Vagina (tissue), 2 donors: ENCODE measurements at regions not wholly inside any gene's neighbourhood (a gene's known extent, or its start where the extent isn't known, plus 50 kb on each side); places are given as distances from the start of the nearest gene placed in this dataset.

Experiments used
- DNase-seq, 2 donors: peaks; one replicate each; pipeline ENCODE4 v3.0.0-alpha.2; 2017; ENCODE audit errors: extremely low spot score in 2 of 2
- H3K27ac ChIP-seq: fragments of 200-600 bp; sonication (generic); one replicate; pipeline ENCODE4 v1.5.1; 2019
- H3K27me3 ChIP-seq: fragments of 200-600 bp; sonication (generic); one replicate; pipeline ENCODE4 v1.5.1; 2019
- H3K36me3 ChIP-seq, 2 donors: fragments of 200-600 bp; sonication (generic); one replicate each; pipeline ENCODE4 v1.5.1; 2017 to 2019
- H3K4me1 ChIP-seq: fragments of 200-600 bp; sonication (generic); one replicate; pipeline ENCODE4 v1.5.1; 2019
- H3K4me3 ChIP-seq, 2 donors: fragments of 200-600 bp; sonication (generic); 1 replicate in 1 of 2; 2 replicates in 1 of 2; pipeline ENCODE4 v1.5.1; 2016 to 2019
- H3K9me3 ChIP-seq: fragments of 200-600 bp; sonication (generic); one replicate; pipeline ENCODE4 v1.5.1; 2019
- POLR2A ChIP-seq, 2 donors: fragments of 450-650 bp; IDR thresholded peaks; one replicate each; pipeline ENCODE4 v1.6.1; 2017; ENCODE audit warnings: antibody characterized with exemption in 2 of 2, mild to moderate bottlenecking in 2 of 2, moderate library complexity in 2 of 2
- POLR2AphosphoS5 ChIP-seq, 2 donors: sonication (generic); formaldehyde crosslinking; IDR thresholded peaks; one replicate each; pipeline ENCODE4 v1.9.0; 2017; ENCODE audit warnings: antibody characterized with exemption in 2 of 2, mild to moderate bottlenecking in 2 of 2, low read depth in 1 of 2; ENCODE audit not compliant: insufficient read depth in 1 of 2
- intact Hi-C: fragments of 100-400 bp; cut with DNase I; formaldehyde crosslinking; loops from one replicate; pipeline ENCODE4 v1.15.1; 2023
- TF ChIP-seq, protein P1 (sequence below), 3 experiments: fragments of 450-650 bp in 2 of 3; fragments of 200-600 bp in 1 of 3; sonication (generic) in 1 of 3; IDR thresholded peaks; one replicate each; pipeline ENCODE4 v1.5.1; 2017 to 2019; ENCODE audit warnings: antibody characterized with exemption in 3 of 3, mild to moderate bottlenecking in 2 of 3, moderate library complexity in 2 of 3

DNA sequence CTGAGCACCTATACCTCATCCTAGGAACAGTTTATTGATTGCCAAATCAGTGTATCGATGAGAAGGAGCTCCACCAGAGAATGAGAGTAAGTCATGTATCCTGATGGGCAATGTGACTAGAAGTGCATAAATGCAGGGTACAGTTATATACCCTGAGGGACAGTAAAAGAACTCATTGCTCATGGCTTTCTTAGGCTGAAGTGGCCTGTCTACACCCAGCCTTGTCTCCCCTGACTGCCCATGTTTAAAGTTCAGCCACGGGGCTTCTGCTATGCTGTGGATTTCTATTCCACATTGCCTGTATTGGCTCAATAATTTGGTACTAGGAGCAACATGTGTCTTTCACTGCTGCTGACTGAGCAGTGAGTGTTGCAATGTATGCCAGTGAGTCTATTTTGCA is 400.4 kb upstream of the IMPG1 start:
- intact Hi-C loops, result no loop called here
- no peak for DNase-seq
- Histone ChIP-seq H3K27ac (no peak overlapping the region), H3K27me3 (no peaks in the 10 kb centered on the region), H3K9me3 (no peaks in the 10 kb centered on the region), H3K4me3 (no peak overlapping the region), H3K4me1 (no peaks in the 10 kb centered on the region), H3K36me3 (no peaks in the 10 kb centered on the region)
- no peak for TF ChIP-seq POLR2AphosphoS5 (IDR thresholded peaks at IDR 0.05; ENCODE audit: insufficient read depth in 1 of 2, low read depth in 1 of 2)
- TF ChIP-seq, protein P1, sequence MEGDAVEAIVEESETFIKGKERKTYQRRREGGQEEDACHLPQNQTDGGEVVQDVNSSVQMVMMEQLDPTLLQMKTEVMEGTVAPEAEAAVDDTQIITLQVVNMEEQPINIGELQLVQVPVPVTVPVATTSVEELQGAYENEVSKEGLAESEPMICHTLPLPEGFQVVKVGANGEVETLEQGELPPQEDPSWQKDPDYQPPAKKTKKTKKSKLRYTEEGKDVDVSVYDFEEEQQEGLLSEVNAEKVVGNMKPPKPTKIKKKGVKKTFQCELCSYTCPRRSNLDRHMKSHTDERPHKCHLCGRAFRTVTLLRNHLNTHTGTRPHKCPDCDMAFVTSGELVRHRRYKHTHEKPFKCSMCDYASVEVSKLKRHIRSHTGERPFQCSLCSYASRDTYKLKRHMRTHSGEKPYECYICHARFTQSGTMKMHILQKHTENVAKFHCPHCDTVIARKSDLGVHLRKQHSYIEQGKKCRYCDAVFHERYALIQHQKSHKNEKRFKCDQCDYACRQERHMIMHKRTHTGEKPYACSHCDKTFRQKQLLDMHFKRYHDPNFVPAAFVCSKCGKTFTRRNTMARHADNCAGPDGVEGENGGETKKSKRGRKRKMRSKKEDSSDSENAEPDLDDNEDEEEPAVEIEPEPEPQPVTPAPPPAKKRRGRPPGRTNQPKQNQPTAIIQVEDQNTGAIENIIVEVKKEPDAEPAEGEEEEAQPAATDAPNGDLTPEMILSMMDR (IDR thresholded peaks at IDR 0.05), result no peak
- no peak for TF ChIP-seq POLR2A (IDR thresholded peaks at IDR 0.05)

DNA sequence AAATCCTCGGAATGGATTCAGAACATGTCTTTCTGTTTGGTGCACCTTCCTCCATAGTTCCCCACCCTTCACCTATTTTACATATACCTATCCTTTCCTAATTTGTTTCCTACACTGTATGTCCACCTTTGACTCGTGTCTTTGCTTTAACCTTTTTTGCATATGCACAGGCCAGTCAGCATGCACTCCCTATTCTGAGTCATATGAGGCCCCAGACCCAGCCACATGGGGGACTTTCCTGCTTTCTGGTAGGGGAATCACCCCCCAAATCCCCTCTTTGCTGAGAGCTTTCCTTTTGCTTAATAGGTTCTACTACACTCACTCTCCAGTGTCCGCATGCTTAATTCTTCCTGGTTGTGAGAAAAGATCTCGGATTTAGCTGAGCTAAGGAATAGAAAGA is 393.8 kb upstream of the IMPG1 start:
- H3K27ac ChIP-seq, result no peak overlapping the region

DNA sequence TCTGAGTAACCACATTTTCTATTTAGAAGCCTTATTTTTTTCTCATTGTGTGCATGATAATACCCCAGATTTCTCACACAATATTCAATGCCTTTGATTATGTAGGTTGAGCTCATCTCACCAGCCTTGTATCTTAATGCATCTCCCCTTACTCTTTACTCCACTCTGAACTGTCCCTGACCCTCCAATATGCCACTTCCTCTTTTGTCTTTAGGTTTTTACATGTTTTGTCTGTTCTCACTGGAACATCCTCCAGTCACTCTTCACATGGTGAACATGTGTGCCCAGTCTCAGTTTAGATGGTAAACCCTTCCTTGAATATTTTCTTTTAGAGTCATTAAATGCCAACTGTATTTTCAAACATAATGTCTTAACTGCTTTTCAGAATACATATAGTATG is 392.9 kb upstream of the IMPG1 start:
- TF ChIP-seq, protein P1 (IDR thresholded peaks at IDR 0.05), result no peak
- TF ChIP-seq POLR2A (IDR thresholded peaks at IDR 0.05) (no peak), POLR2AphosphoS5 (IDR thresholded peaks at IDR 0.05; ENCODE audit: insufficient read depth in 1 of 2, low read depth in 1 of 2) (no peak)
- Histone ChIP-seq H3K27me3 (no peaks in the 10 kb centered on the region), H3K27ac (no peak overlapping the region), H3K9me3 (no peaks in the 10 kb centered on the region), H3K4me1 (no peaks in the 10 kb centered on the region), H3K4me3 (no peak overlapping the region), H3K36me3 (no peaks in the 10 kb centered on the region)
- no peak for DNase-seq
- intact Hi-C loops, result no loop called here

More for the DNA sequence above, 393.8 kb upstream of the IMPG1 start:
- Histone ChIP-seq H3K4me3 (no peak overlapping the region), H3K27me3 (no peaks in the 10 kb centered on the region), H3K4me1 (no peaks in the 10 kb centered on the region), H3K36me3 (no peaks in the 10 kb centered on the region), H3K9me3 (no peaks in the 10 kb centered on the region)
- intact Hi-C loops, result no loop called here
- DNase-seq, result no peak
- TF ChIP-seq POLR2AphosphoS5 (IDR thresholded peaks at IDR 0.05; ENCODE audit: insufficient read depth in 1 of 2, low read depth in 1 of 2), result no peak
- TF ChIP-seq POLR2A (IDR thresholded peaks at IDR 0.05), result no peak
- TF ChIP-seq, protein P1 (IDR thresholded peaks at IDR 0.05), result no peak

DNA sequence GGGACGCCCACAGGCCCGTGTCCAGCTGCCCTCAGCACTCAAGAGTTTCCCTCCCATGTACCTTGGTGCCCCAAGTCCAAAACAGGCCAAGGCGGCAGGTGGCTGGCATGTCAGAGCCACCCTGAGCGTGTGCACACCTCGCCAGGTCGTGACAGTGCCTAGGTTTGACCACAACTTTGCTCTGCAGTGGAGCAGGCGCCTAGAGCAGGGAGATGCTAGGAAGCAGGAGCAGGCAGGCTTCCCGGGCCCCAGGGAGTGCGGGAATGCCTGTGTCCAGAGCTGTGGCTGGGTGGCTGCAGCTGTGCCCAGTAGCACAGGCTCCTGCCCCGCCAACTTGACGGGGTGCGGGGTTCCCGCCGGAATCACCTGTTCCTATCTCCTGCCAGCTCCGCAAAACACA is 380.8 kb upstream of the IMPG1 start:
- H3K27me3 ChIP-seq, result no peaks in the 10 kb centered on the region
- no peak overlapping the region for H3K4me3 ChIP-seq
- no peak for DNase-seq
- TF ChIP-seq POLR2A (IDR thresholded peaks at IDR 0.05) (no peak), POLR2AphosphoS5 (IDR thresholded peaks at IDR 0.05; ENCODE audit: insufficient read depth in 1 of 2, low read depth in 1 of 2) (no peak)
- TF ChIP-seq, protein P1 (IDR thresholded peaks at IDR 0.05), result no peak
- H3K4me1 ChIP-seq, result no peaks in the 10 kb centered on the region
- intact Hi-C loops, result no loop called here
- no peaks in the 10 kb centered on the region for H3K9me3 ChIP-seq
- H3K27ac ChIP-seq, result no peak overlapping the region
- no peaks in the 10 kb centered on the region for H3K36me3 ChIP-seq

DNA sequence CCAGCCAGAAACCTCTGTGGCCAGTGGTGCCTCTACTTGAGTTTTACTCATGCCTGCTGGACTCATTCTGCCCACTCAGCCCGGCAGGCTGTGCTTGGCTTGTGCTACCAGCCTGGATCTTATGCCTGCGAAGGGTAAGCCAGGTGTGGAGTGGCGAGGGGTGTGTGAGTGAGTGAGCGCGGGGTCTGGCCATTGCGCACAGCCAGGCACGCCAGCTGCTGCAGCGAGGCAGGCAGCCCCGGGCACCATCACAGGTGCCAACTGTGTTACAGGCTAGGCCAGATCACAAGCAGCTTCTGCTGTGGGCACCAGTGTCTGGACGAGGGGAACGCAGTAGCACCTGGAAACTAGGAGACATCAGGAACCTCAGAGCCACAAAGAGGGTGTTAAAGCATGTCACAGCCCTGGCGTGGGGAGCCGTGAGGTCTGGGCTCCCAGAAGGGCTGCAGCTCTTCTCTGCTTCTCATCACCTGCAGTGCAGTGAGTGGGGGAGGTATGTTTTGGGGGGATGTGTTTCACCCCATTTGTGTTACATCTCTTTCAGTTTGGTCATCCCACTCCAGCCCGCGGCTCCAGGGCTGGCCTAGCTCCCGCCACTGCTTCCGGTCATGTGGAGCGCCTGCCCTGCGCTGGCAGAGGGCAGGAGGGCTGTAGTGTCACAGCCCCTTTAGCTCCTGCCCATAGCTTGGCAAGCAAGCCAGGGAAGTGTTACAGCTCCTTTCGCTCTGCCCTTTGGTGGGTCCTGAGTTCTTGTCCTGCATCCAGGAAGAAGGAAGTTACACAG is 379.7 kb upstream of the IMPG1 start:
- Histone ChIP-seq H3K27ac (no peak overlapping the region), H3K27me3 (no peaks in the 10 kb centered on the region), H3K4me1 (no peaks in the 10 kb centered on the region), H3K4me3 (no peak overlapping the region), H3K36me3 (no peaks in the 10 kb centered on the region), H3K9me3 (no peaks in the 10 kb centered on the region)
- intact Hi-C loops, result no loop called here
- DNase-seq, result no peak
- TF ChIP-seq, protein P1 (IDR thresholded peaks at IDR 0.05), result no peak
- TF ChIP-seq POLR2AphosphoS5 (IDR thresholded peaks at IDR 0.05; ENCODE audit: insufficient read depth in 1 of 2, low read depth in 1 of 2) (no peak), POLR2A (IDR thresholded peaks at IDR 0.05) (no peak)
